WERI-Rb-1 (cell line): ENCODE measurements at regions not wholly inside any gene's neighbourhood (a gene's known extent, or its start where the extent isn't known, plus 50 kb on each side); places are given as distances from the start of the nearest gene placed in this dataset.
"Not testable (repeated sequence)": the region's sequence is repeated elsewhere in the genome, so short reads cannot be mapped to it uniquely, and the experiment has no call there.

Experiments used
- DNase-seq: peaks from one replicate; pipeline ENCODE4 v3.0.0-alpha.2; 2020
- H3K27ac ChIP-seq: fragments of 250-450 bp; sonication (Bioruptor Pico); 2 replicates; pipeline ENCODE4 v1.5.1; 2020; ENCODE audit warnings: mild to moderate bottlenecking, moderate library complexity
- H3K27me3 ChIP-seq: fragments of 250-450 bp; sonication (Bioruptor Pico); 2 replicates; pipeline ENCODE4 v1.5.1; 2021; ENCODE audit warnings: mild to moderate bottlenecking, low read depth, moderate library complexity; ENCODE audit not compliant: insufficient read depth, severe bottlenecking
- H3K36me3 ChIP-seq: fragments of 250-450 bp; sonication (Bioruptor Pico); 2 replicates; pipeline ENCODE4 v1.5.1; 2020; ENCODE audit warnings: mild to moderate bottlenecking, moderate library complexity
- H3K4me3 ChIP-seq: 2 replicates; pipeline ENCODE4 v1.5.1; 2011; ENCODE audit warnings: low read depth, mild to moderate bottlenecking, control low read depth, low read length
- H3K9me3 ChIP-seq: fragments of 250-450 bp; sonication (Bioruptor Pico); 2 replicates; pipeline ENCODE4 v1.5.1; 2021; ENCODE audit warnings: mild to moderate bottlenecking, moderate library complexity; ENCODE audit not compliant: severe bottlenecking
- TF ChIP-seq, protein P1 (sequence below): IDR thresholded peaks from 2 replicates; pipeline ENCODE4 v1.5.1; 2011; ENCODE audit warnings: low read depth, mild to moderate bottlenecking, control low read depth, inconsistent platforms, low read length

DNA sequence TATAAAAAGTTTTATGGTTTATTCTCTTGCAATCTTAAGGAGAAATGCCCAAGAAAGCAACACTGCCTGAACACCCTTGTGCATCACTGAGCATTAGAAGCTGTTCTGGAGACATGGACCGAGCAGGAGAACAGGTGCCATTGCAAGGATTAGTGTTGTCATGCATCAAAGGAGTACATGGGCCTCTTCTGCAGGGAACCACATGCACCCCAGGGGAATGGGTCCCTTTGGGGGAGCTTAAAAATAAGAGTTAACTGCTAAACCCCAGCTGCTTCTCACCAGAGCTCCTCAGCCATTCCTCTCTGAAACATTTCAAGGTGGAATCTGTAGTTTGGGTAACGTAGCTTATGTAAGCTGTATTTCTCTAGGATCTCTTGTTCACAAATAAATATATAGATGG is 353.0 kb upstream of the SLC7A11 start:
- TF ChIP-seq, protein P1, sequence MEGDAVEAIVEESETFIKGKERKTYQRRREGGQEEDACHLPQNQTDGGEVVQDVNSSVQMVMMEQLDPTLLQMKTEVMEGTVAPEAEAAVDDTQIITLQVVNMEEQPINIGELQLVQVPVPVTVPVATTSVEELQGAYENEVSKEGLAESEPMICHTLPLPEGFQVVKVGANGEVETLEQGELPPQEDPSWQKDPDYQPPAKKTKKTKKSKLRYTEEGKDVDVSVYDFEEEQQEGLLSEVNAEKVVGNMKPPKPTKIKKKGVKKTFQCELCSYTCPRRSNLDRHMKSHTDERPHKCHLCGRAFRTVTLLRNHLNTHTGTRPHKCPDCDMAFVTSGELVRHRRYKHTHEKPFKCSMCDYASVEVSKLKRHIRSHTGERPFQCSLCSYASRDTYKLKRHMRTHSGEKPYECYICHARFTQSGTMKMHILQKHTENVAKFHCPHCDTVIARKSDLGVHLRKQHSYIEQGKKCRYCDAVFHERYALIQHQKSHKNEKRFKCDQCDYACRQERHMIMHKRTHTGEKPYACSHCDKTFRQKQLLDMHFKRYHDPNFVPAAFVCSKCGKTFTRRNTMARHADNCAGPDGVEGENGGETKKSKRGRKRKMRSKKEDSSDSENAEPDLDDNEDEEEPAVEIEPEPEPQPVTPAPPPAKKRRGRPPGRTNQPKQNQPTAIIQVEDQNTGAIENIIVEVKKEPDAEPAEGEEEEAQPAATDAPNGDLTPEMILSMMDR: no peak
- no peaks in the 10 kb centered on the region for H3K36me3 ChIP-seq
- H3K9me3 ChIP-seq: no peaks in the 10 kb centered on the region
- peak; percentile 52 for DNase-seq
- no peak overlapping the region for H3K4me3 ChIP-seq
- H3K27me3 ChIP-seq: no peaks in the 10 kb centered on the region
- H3K27ac ChIP-seq: no peak overlapping the region

GRCh38 chr4:138592796-138593195 is 350.6 kb upstream of the SLC7A11 start:
- no peak for DNase-seq
- TF ChIP-seq, protein P1: no peak
- H3K27ac ChIP-seq: no peak overlapping the region
- no peak overlapping the region for H3K4me3 ChIP-seq
- no peaks in the 10 kb centered on the region for H3K9me3 ChIP-seq
- H3K36me3 ChIP-seq: no peaks in the 10 kb centered on the region
- no peaks in the 10 kb centered on the region for H3K27me3 ChIP-seq

- Histone ChIP-seq H3K9me3 (no peaks in the 10 kb centered on the region), H3K4me3 (no peak overlapping the region), H3K27ac (no peak overlapping the region), H3K36me3 (no peaks in the 10 kb centered on the region), H3K27me3 (no peaks in the 10 kb centered on the region)
- no peak for DNase-seq
- TF ChIP-seq, protein P1: no peak
Measured at GRCh38 chr4:138591808-138592207, 349.7 kb upstream of the SLC7A11 start.

DNA sequence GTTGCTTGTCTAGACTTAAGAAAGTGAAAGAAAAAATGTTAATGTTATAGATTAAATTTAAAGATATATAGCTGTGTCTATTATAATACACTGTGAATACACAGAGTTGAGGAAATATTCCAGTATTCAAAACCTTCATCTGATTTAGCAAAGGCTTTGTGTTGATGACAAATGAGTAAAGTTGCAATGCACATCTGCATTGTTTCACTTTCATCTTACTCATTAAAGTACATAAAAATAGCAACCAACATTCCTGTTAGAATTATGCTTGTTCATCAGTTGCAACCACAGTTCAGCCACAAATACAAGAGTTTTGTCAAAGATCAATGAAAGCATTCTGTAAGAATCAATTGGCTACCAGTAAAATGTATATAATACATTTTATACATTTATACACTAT is 346.4 kb upstream of the SLC7A11 start:
- TF ChIP-seq, protein P1: no peak
- no peak for DNase-seq
- Histone ChIP-seq H3K27ac (no peak overlapping the region), H3K4me3 (no peak overlapping the region), H3K27me3 (no peaks in the 10 kb centered on the region), H3K36me3 (no peaks in the 10 kb centered on the region), H3K9me3 (no peaks in the 10 kb centered on the region)

DNA sequence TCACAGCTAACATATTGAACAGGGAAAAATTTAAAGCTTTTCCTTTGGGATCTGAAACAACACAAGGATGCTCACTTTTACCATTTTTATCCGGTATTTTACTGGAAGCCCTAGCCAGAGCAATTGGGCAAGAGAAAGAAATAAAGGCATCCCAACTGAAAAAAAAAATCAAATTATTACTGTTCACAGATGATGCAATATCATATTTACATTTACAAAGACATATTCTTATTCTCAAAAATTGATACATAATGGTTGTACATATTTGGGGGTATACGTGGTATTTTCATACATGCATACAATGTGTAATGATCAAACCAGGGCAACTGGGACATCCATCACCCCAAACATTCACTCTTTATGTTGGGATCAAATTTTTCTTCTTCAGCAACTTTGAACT is 337.0 kb upstream of the SLC7A11 start:
- Histone ChIP-seq H3K9me3 (peaks cover 4% of the 10 kb centered on the region), H3K4me3 (no peak overlapping the region), H3K27me3 (no peaks in the 10 kb centered on the region), H3K36me3 (no peaks in the 10 kb centered on the region), H3K27ac (no peak overlapping the region)
- no peak for DNase-seq
- TF ChIP-seq, protein P1: no peak

DNA sequence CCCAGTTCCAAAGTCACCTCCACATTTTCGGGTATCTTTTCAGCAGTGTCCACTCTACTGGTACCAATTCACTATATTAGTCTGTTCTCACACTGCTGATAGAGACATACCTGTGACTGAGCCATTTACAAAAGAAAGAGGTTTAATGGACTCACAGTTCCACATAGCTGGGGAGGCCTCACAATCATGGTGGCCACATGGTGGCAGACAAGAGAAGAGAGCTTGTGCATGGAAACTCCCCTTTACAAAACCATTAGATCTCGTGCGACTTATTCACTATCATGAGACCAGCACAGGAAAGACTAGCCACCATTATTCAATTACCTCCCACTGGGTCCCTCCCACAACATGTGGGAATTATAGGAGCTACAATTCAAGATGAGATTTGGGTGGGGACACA is 335.7 kb upstream of the SLC7A11 start:
- TF ChIP-seq, protein P1: peak; percentile 42
- DNase-seq: peak; percentile 60
- H3K27ac ChIP-seq, H3K9me3 ChIP-seq, H3K4me3 ChIP-seq, H3K36me3 ChIP-seq, H3K27me3 ChIP-seq: not testable (repeated sequence)
